ENCODE measurements at regions not wholly inside any gene's neighbourhood (a gene's known extent, or its start where the extent isn't known, plus 50 kb on each side); places are given as distances from the start of the nearest gene placed in this dataset.
"Not testable (repeated sequence)": the region's sequence is repeated elsewhere in the genome, so short reads cannot be mapped to it uniquely, and the experiment has no call there.

- no peak for ATAC-seq (ENCODE audit: low read depth)
- peaks cover 9% of the 10 kb centered on the region for H3K4me1 Mint-ChIP-seq
Observed at GRCh38 chr2:176885661-176886060, 326.9 kb upstream of the HNRNPA3 start.

GRCh38 chr2:176891105-176891504 is 321.5 kb upstream of the HNRNPA3 start:
- ATAC-seq (ENCODE audit: low read depth) (no peak), DNase-seq (no peak)
- H3K27me3 Mint-ChIP-seq, result peaks cover 3% of the 10 kb centered on the region
- peaks cover 6% of the 10 kb centered on the region for H3K4me1 Mint-ChIP-seq
- POLR2A ChIA-PET, result no interaction called here
- peaks cover 4% of the 10 kb centered on the region for H3K9me3 Mint-ChIP-seq
- no peak overlapping the region for H3K4me3 Mint-ChIP-seq
- H3K36me3 Mint-ChIP-seq, result no peaks in the 10 kb centered on the region
- no peak overlapping the region for H3K27ac Mint-ChIP-seq

More at GRCh38 chr2:176885661-176886060, 326.9 kb upstream of the HNRNPA3 start:
- no peak for DNase-seq
- H3K27ac Mint-ChIP-seq, result no peak overlapping the region
- peaks cover 3% of the 10 kb centered on the region for H3K9me3 Mint-ChIP-seq
- POLR2A ChIA-PET, result no interaction called here
- peaks cover 2% of the 10 kb centered on the region for H3K36me3 Mint-ChIP-seq
- no peaks in the 10 kb centered on the region for H3K27me3 Mint-ChIP-seq
- no peak overlapping the region for H3K4me3 Mint-ChIP-seq

GRCh38 chr2:176891857-176892256 is 320.7 kb upstream of the HNRNPA3 start:
- H3K27me3 Mint-ChIP-seq, result peaks cover 3% of the 10 kb centered on the region
- H3K36me3 Mint-ChIP-seq, result no peaks in the 10 kb centered on the region
- no peak overlapping the region for H3K27ac Mint-ChIP-seq
- DNase-seq, result no peak
- no peak for ATAC-seq (ENCODE audit: low read depth)
- H3K4me3 Mint-ChIP-seq, result no peak overlapping the region
- POLR2A ChIA-PET, result no interaction called here
- peaks cover 4% of the 10 kb centered on the region for H3K9me3 Mint-ChIP-seq
- H3K4me1 Mint-ChIP-seq, result peaks cover 5% of the 10 kb centered on the region

GRCh38 chr2:176892676-176893226 is 319.8 kb upstream of the HNRNPA3 start:
- Mint-ChIP-seq H3K27ac (no peak overlapping the region), H3K4me1 (peaks cover 8% of the 10 kb centered on the region), H3K36me3 (no peaks in the 10 kb centered on the region), H3K4me3 (no peak overlapping the region), H3K9me3 (peaks cover 4% of the 10 kb centered on the region), H3K27me3 (peaks cover 3% of the 10 kb centered on the region)
- POLR2A ChIA-PET, result no interaction called here
- DNase-seq (no peak), ATAC-seq (ENCODE audit: low read depth) (no peak)

GRCh38 chr2:176895158-176895557 is 317.4 kb upstream of the HNRNPA3 start:
- DNase-seq (no peak), ATAC-seq (ENCODE audit: low read depth) (no peak)
- peaks cover 5% of the 10 kb centered on the region for H3K36me3 Mint-ChIP-seq
- no peak overlapping the region for H3K4me3 Mint-ChIP-seq
- H3K27me3 Mint-ChIP-seq, result peaks cover 3% of the 10 kb centered on the region
- peaks cover 5% of the 10 kb centered on the region for H3K4me1 Mint-ChIP-seq
- POLR2A ChIA-PET, result no interaction called here
- peaks cover 3% of the 10 kb centered on the region for H3K9me3 Mint-ChIP-seq
- no peak overlapping the region for H3K27ac Mint-ChIP-seq

- DNase-seq, result no peak
- Mint-ChIP-seq H3K4me3 (no peak overlapping the region), H3K4me1 (peaks cover 2% of the 10 kb centered on the region), H3K27ac (no peak overlapping the region), H3K9me3 (peaks cover 10% of the 10 kb centered on the region), H3K36me3 (peaks cover 5% of the 10 kb centered on the region), H3K27me3 (no peaks in the 10 kb centered on the region)
- ATAC-seq (ENCODE audit: low read depth), result no peak
- POLR2A ChIA-PET, result no interaction called here
Observed at GRCh38 chr2:176902454-176902853, 310.1 kb upstream of the HNRNPA3 start.

- H3K27me3 Mint-ChIP-seq; POLR2A ChIA-PET; H3K27ac Mint-ChIP-seq; DNase-seq; H3K36me3 Mint-ChIP-seq; H3K4me3 Mint-ChIP-seq; H3K4me1 Mint-ChIP-seq; ATAC-seq (ENCODE audit: low read depth): not testable (repeated sequence)
- H3K9me3 Mint-ChIP-seq, result peaks cover 10% of the 10 kb centered on the region
Observed at GRCh38 chr2:176904053-176904452, 308.5 kb upstream of the HNRNPA3 start.

GRCh38 chr2:176907341-176907740 is 305.3 kb upstream of the HNRNPA3 start:
- POLR2A ChIA-PET, result no interaction called here
- no peak overlapping the region for H3K4me3 Mint-ChIP-seq
- no peak for ATAC-seq (ENCODE audit: low read depth)

GRCh38 chr2:176910828-176911227 is 301.8 kb upstream of the HNRNPA3 start:
- POLR2A ChIA-PET, result no interaction called here
- Mint-ChIP-seq H3K9me3 (peaks cover 3% of the 10 kb centered on the region), H3K27me3 (no peaks in the 10 kb centered on the region), H3K27ac (no peak overlapping the region), H3K4me3 (no peak overlapping the region), H3K36me3 (peaks cover 1% of the 10 kb centered on the region), H3K4me1 (peaks cover 3% of the 10 kb centered on the region)
- ATAC-seq (ENCODE audit: low read depth), result no peak
- DNase-seq, result no peak

More at GRCh38 chr2:176907341-176907740, 305.3 kb upstream of the HNRNPA3 start:
- no peak overlapping the region for H3K27ac Mint-ChIP-seq
- peaks cover 3% of the 10 kb centered on the region for H3K4me1 Mint-ChIP-seq
- no peaks in the 10 kb centered on the region for H3K36me3 Mint-ChIP-seq
- H3K9me3 Mint-ChIP-seq, result peaks cover 10% of the 10 kb centered on the region
- no peaks in the 10 kb centered on the region for H3K27me3 Mint-ChIP-seq
- no peak for DNase-seq

- POLR2A ChIA-PET, result no interaction called here
- no peaks in the 10 kb centered on the region for H3K27me3 Mint-ChIP-seq
- peaks cover 3% of the 10 kb centered on the region for H3K9me3 Mint-ChIP-seq
- DNase-seq (no peak), ATAC-seq (ENCODE audit: low read depth) (no peak)
- peaks cover 1% of the 10 kb centered on the region for H3K36me3 Mint-ChIP-seq
- H3K4me3 Mint-ChIP-seq, result no peak overlapping the region
- H3K27ac Mint-ChIP-seq, result no peak overlapping the region
- H3K4me1 Mint-ChIP-seq, result peaks cover 3% of the 10 kb centered on the region
Observed at GRCh38 chr2:176913955-176914354, 298.6 kb upstream of the HNRNPA3 start.

- ATAC-seq (ENCODE audit: low read depth), result no peak
- no peak overlapping the region for H3K4me3 Mint-ChIP-seq
- H3K27me3 Mint-ChIP-seq, result no peaks in the 10 kb centered on the region
- H3K36me3 Mint-ChIP-seq, result peaks cover 1% of the 10 kb centered on the region
- DNase-seq, result no peak
- H3K9me3 Mint-ChIP-seq, result peaks cover 3% of the 10 kb centered on the region
- H3K27ac Mint-ChIP-seq, result no peak overlapping the region
- H3K4me1 Mint-ChIP-seq, result peaks cover 3% of the 10 kb centered on the region
- POLR2A ChIA-PET, result no interaction called here
Observed at GRCh38 chr2:176914371-176914770, 298.2 kb upstream of the HNRNPA3 start.

GRCh38 chr2:176922545-176922944 is 290.0 kb upstream of the HNRNPA3 start:
- POLR2A ChIA-PET, result not testable (repeated sequence)

GRCh38 chr2:176923205-176923604 is 289.4 kb upstream of the HNRNPA3 start:
- POLR2A ChIA-PET, result no interaction called here
- H3K36me3 Mint-ChIP-seq, result no peaks in the 10 kb centered on the region
- no peak overlapping the region for H3K4me3 Mint-ChIP-seq
- no peak for DNase-seq
- no peaks in the 10 kb centered on the region for H3K4me1 Mint-ChIP-seq
- no peak for ATAC-seq (ENCODE audit: low read depth)
- peaks cover 3% of the 10 kb centered on the region for H3K9me3 Mint-ChIP-seq
- H3K27me3 Mint-ChIP-seq, result peaks cover 2% of the 10 kb centered on the region
- no peak overlapping the region for H3K27ac Mint-ChIP-seq

More at GRCh38 chr2:176922545-176922944, 290.0 kb upstream of the HNRNPA3 start:
- ATAC-seq (ENCODE audit: low read depth); H3K36me3 Mint-ChIP-seq; DNase-seq; H3K4me3 Mint-ChIP-seq; H3K27me3 Mint-ChIP-seq; H3K9me3 Mint-ChIP-seq; H3K27ac Mint-ChIP-seq; H3K4me1 Mint-ChIP-seq: not testable (repeated sequence)

GRCh38 chr2:176924909-176925534 is 287.6 kb upstream of the HNRNPA3 start:
- Mint-ChIP-seq H3K27ac (no peak overlapping the region), H3K27me3 (no peaks in the 10 kb centered on the region), H3K36me3 (no peaks in the 10 kb centered on the region), H3K4me1 (no peaks in the 10 kb centered on the region), H3K9me3 (peaks cover 7% of the 10 kb centered on the region), H3K4me3 (no peak overlapping the region)
- ATAC-seq (ENCODE audit: low read depth) (no peak), DNase-seq (no peak)
- POLR2A ChIA-PET, result no interaction called here

Data from activated naive CD8-positive, alpha-beta T cell treated with anti-CD3 and anti-CD28 coated beads, Interleukin-2, amount 10 ng/mL, durations not matched to agents 7 days and 5 days (primary cell).